22Rv1 (cell line): ENCODE measurements at regions not wholly inside any gene's neighbourhood (a gene's known extent, or its start where the extent isn't known, plus 50 kb on each side); places are given as distances from the start of the nearest gene placed in this dataset.

Experiments used
- CTCF ChIP-seq: fragments of 450-650 bp; IDR thresholded peaks from 2 replicates; pipeline ENCODE4 v1.5.1; 2017; ENCODE audit warnings: mild to moderate bottlenecking
- ZFX ChIP-seq: fragments of 450-650 bp; IDR thresholded peaks from 2 replicates; pipeline ENCODE4 v1.6.1; 2017; ENCODE audit warnings: antibody characterized with exemption, borderline replicate concordance

DNA sequence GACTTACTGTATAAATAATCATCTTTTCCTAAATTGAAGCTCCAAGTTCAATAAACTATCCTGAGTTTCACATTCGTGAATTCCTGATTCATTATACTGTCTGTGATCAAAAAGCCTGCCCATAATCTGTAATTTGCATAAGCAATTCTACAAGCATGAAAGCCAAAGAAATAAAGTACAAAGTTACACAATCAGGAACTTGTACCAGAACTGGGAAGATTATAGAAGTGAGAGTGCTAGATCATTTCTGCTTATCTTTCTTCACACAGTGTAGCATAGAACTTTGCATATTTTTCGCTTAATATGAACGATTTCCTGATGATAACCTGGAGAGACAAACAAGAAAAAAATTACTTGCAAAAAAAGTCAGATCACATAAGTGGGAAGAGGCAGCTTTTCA is 308.2 kb downstream of the C12orf50 start:
- TF ChIP-seq CTCF (no peak), ZFX (no peak)
